ENCODE measurements at regions not wholly inside any gene's neighbourhood (a gene's known extent, or its start where the extent isn't known, plus 50 kb on each side); places are given as distances from the start of the nearest gene placed in this dataset.

DNA sequence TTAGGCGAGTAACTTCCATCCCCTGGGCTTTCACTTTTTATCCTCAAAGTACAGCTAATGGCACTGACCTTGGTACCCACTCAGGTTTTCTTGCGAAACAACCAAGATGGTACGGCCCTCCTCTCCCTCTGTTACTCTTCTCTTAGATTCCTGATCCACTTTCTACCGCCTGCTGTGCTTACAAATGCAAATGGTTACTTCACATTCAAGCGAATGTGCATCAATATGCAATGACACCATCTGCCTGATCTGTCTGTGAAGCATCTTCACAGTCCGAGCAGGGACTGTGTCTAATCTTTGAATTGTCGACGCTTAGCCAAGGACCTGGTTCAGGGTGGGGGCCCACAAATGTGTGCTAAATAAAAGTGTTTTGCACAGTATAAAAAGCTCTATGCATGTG is 112.2 kb downstream of the TRIB2 start:
- DNase-seq, result no peak

DNA sequence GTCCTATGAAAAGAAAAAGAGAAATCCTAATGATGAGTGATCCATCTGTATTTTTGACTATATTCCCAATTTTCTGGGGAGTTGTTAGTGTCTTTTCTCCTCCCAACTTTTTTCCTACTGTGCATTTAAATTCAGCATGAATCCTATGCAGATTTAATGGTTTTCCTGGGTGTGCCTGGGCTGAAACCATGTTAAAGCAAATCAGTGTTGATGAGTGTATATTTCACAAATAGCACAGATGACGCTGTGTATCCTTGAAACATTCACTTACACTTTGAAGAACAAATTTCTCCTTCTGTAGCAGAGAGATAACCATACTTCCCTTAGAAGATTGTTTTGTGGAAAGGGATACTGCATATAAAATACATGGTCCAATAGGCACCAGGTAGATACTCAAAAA is 114.3 kb downstream of the TRIB2 start:
- DNase-seq, result no peak

DNA sequence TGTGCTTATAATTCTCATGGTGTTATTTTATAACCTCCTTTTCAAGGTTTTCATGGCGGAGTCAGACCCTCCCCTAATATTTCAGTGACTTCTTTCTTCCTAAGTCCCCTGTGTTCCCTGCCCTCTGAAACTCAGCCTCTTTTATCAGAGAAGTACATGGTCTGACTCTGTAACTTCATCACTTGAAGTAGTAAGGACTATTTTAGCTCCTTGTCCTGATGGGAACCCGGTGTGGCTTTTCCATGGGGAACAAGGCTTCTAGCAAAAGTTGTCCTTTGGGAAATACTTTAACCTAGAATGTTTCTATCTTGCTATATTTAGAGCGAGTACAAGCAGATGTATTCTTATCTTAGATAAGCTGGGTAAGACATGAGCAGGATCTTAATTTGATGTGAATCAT is 117.5 kb downstream of the TRIB2 start:
- no peak for DNase-seq

DNA sequence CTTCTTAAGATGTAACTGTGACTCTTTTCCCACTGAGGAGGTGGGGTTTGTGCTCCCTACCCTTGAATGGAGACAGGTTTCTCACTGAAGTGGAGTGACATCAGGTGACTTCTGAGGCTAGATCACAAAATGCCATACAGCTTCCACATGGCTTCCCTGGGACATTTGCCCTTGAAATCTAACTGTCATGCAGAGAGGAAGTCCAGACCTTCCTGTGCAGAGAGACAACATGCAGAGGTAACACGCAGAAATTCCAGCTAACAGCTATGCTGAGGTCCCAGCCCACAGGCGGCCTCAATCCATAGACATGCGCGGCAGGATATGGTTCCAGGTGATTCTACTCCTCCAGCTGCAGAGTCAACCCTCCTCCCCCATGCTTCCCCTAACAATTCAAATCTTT is 119.0 kb downstream of the TRIB2 start:
- DNase-seq, result no peak

DNA sequence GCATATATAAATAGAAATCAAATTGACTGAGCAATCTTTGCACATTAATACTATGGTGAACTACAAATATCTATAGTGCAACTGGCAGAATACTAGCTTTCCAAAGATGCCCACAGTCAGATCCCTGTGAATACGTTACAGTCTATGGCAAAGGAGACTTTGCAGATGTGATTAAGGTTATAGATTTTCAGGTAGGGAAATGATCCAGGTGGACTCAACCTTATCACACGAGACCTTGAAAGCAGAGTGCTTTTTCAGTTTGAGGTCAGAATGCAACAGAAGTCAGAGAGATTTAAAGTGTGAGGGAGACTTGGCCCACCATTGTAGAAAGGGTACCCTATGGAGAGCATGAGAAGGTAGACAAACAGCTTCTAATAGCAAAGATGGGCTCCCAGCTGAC is 122.6 kb downstream of the TRIB2 start:
- no peak for DNase-seq

DNA sequence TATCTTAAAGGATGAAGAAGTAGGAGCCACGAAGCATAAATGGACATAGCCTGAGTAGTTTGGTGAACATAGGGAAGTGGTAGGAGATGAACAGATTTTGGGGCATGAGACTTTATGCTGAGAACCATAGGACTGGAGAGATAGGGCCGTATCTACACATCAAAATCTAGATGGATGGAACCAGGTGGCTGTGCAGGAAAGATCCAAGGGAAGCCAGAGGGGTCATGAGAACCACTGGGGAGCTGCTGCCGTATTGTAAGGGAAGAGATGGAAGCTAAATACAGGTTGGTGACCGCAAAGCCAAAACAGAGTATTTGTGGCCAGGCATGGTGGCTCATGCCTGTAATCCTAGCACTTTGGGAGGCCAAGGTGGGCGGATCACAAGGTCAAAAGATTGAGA is 124.3 kb downstream of the TRIB2 start:
- DNase-seq, result no peak

DNA sequence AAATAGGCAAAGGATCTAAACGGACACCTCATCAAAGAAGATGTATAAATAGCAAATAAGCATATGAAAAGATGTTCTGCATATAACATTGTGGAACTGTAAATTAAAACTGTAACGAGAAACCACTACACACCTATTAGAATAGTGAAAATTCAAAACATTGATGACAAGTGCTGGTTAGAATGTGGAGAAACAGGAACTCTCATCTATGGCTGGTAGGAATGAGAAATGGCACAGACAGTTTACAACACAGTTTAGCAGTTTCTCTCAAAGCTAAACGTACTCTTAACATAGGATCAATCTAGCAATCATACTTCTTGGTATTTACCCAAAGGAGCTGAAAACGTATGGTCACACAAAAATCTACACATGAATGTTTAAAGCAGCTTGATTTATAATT is 126.2 kb downstream of the TRIB2 start:
- no peak for DNase-seq

DNA sequence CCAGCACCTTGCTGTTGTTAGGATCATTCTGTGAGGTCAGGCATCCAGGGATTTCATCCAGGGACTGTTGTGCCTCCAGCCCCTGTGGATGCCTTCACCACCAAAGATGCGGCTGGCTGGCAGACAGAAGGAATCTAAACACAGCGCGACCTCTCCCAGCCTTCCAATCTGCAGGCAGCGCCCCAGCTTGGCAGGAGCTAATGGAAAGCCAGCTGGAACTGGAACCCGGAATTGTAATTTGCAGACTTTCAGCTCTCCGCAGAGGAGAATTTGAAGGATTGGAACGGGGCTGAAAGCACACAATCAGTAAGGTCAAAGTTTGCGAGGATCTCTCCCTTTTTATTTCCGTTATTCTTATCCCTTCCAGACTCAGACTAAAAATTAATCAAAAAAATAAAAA is 127.8 kb downstream of the TRIB2 start:
- DNase-seq, result no peak

DNA sequence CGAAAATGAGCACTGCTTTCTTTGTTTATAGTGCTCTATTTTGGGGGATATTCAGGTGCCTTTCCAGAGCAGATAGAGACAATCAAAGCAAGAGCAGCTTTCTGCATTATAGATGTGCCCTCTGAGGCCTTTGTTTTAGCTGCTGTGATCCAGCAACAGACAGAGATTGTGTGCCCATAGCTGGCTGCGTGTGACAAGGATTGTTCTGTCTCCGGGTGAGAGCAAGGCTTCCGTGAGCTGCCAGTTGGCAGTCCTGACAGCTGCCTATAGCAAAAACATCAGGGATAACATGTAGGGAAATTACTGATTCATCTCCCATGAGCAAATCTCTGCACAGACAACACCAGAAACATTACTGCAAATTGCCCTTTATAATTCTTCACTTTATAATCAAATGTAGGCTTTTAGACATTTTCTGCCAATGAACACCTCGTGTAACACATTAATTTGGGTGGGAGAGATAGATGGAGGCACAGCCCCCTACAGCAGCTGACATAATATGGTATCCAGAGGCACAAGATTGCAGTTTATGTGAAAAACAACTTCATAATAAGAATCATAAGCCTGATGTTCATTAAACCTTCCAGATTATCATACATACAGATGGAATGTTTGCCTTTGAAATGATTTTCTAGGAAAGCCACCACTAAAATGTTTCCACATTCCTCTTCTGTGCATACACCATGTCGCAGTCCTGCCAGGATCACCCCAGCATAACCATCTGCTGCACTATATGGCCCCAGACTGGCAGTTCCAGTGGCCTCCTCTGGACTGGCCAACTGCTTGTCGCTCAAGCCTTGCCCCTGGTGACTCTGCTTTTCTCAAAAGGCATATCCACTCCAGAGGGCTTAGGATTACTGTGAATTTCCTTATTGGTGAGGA is 131.2 kb downstream of the TRIB2 start:
- no peak for DNase-seq

DNA sequence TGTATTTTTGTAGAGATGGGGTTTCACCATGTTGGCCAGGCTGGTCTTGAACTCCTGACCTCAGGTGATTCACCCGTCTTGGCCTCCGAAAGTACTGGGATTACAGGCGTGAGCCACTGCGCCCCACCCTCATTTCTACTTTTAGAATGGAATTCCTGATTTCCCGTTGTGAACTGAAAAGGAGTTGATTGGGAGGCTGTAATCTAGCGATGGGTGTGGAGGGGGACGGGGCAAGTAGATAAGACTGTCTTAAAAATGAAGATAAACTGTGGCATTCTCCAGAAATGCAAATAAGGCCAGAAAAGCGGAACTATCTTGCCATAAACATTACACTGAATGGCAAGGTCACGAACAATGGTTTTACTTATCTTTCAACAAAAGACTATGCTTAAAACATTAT is 135.4 kb downstream of the TRIB2 start:
- DNase-seq, result no peak

DNA sequence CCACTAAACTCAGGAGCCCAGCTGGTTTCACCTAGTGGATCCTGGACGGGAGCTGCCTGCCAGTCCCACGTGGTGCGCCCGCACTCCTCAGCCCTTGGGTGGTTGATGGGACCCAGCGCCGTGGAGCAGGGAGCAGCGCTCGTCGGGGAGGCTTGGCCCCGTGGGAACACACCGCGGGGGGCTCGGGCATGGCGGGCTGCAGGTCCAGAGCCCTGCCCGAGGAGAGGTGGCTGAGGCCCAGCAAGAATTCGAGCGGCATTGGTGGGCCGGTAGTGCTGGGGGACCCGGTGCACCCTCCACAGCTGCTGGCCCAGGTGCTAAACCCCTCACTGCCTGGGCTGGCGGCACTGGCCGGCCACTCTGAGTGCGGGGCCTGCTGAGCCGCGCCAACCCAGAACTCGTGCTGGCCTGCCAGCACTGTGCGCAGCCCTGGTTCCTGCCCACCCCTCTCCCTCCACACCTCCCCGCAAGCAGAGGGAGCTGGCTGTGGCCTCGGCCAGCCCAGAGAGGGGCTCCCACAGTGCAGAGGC is 137.3 kb downstream of the TRIB2 start:
- no peak for DNase-seq

DNA sequence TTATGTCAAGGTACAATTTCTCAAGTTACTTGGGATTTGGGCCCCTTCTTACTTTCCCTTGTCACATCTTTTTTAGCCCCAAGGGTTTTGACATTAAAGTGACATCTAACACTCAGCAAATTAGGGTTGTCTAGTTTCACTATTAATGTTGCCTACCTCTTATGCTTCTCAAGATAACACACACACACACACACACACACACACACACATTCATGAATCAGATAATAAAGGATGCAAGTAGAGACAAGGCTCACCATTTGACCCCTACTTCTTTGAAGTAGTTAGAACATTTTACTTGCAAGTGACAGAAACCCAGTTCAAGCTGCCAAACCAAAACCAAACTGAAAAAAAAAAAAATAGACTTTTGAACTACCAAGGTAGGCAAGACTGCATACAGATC is 138.8 kb downstream of the TRIB2 start:
- DNase-seq, result peak; percentile 47

DNA sequence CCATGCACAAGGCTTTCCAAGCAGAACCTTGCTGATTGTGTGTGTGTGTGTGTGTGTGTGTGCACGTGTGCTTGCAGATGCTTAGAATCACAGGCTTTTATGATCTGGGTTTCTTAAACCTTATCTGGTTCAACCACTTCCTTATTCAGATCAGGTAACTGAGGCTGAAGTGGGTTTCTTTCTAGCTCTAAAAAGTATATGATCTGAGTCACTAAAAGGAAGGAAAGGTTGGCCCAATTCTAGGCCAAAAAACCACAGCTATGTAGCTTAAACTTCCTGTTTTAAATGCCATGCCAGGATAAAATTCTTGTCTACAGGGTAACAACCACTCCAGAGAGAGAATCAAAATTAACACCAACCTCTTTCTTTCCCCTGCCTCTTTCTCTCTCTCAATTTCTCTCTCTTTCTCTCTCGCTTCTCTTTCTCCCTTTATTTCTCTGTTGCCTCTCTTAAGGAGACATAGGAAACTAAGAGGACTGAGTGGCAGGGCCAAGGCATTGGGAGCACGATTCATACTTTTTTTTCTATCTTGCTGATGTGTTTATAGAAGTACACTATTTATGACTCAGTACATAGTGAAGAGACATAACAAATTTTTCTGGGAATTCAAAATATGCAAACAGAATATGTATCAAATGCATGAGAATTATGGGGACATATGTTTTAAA is 140.3 kb downstream of the TRIB2 start:
- DNase-seq, result peak; percentile 68

DNA sequence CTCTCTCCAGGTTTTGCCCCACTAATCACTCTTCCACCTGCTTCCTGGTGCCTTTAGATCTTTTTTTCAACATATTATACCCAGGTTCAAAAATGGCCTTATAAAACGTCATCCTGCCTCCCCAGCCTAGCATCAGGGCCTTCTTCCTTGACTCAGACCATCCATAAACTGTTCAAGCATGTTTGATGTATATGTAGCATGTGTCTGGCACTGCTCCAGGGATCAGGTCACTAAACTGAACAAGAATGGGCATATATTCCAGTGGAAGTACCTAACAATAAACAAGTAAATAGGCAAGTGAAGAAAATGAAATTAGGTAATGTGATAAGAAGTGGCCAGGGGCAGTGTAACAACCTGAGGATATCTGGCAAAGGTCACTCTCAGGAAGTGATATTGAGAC is 141.2 kb downstream of the TRIB2 start:
- DNase-seq, result no peak

DNA sequence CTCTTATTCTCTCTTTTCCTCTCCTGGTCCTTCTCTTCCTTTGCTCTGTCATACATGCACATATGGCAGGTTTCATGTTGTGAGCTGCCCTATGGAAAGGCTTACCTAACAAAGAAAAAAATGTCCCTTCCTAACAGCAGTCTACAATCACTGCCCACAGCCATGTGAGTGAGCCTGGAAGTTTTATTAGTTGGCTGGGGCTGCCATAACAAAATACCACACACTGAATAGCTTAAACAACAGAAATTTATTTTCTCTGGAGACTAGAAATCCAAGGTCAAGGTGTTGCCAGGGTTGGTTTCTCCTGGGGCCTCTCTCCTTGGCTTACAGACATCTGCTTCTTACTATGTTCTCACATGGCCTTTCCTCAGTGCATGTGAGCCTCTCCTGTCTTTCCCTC is 142.1 kb downstream of the TRIB2 start:
- DNase-seq, result no peak

DNA sequence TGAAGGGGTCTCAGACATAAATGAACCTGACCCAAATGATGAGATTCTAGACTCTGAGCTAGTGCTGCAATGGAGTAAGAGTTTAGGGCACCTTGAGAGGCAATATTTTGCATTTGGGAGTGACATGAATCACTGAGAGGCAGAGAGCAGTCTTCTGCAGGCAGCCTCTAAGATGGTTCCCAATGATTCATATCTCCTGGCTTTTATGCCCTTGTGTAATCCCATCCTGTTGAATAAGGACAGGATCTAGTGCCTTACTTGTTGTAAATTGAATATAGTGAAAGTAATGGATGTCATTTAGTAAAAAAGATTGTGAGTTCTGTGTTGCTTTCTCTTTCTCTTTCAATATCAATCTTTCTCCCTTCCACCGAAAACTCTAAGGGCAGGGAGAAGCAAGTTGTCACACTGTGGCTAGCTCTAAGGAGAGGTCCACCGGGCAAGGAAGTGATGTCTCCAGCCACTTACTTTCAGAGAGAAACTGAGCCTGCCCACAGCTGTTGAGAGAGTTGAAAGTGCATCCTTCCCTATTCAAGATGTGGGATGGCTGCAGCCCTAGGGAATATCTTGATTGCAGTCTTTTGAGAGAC is 144.7 kb downstream of the TRIB2 start:
- peak; percentile 19 for DNase-seq

DNA sequence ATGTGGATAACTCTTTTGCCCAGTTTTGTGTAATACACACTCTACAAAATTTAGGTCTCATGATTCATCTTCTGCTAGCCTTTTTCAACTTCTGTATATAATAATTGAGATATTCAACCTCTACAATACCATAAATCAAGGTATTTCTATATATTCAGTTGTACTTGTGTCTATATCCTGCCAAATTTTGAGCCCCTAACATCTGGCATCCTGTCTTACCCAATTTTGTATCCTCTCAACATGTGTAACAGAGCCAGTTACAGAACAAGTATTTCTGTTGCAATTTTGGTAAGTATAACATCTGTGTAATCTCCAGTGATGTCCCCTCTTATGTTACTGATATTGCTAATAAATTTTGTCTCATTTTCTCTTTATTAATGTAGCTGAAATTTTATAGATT is 145.8 kb downstream of the TRIB2 start:
- DNase-seq, result no peak

DNA sequence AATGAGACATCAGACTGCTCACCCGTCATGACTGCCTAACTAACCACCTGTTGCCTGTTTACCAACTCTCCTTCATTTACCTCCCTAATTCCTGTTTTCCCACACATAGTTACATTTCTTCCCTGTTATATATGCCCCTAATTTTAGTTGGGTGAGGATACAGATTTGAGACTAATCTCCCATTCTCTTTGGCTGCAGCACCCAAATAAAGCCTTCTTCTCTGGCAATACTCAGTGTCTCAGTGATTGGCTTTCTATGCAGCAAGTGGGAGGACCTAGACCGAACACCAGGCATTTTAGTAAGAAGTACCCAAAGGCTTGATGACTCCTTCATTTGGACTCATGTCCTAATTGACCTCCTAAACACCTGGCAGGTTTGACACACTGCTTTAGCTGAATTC is 147.2 kb downstream of the TRIB2 start:
- DNase-seq, result no peak

DNA sequence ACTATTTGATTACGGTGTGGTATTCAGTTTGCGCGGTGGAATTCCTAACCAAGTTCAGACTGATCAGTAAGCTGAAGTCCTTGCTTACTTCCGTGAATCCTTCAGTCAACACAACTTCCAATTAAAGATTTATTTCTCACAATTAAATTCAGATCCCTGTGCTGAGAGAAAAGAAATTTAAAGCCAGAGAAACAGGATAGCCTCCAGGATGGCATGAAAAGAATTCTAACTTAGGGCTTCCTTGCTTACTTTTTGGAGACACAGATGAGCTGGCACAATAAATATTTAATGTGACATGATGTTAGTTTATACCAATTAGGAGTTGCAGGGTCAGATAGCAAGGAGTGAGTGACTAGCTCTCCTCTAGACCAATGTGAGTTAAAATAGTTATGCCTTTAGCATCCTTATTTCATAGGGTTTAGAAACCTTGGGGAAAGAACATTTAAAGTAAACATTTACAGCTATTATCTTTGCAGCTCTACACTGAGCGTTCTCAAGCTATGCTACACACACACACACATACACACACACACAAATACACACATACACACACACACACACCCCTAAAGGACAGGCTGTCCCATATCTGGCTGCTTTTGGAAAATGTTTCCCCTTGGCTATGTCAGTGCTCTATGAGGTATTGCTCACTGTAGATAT is 151.0 kb downstream of the TRIB2 start:
- DNase-seq, result no peak

DNA sequence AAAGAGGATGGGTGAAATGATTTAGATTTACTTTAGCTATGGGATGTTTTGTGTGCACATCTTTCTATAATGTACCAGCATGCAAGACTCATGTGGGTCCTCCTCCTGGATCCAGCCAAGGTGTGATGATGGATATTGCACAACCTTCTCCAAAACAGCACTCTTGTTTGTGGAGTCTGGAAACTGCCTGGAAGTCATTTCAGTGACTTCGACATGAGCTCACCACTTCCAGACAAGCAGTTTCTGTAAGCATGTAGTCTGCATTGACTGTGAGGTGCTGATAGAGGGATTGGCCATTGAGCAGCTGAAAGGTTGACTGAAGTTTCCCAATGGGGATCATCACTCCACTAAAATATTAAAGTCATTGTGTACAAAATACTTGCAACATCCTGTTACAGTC is 154.0 kb downstream of the TRIB2 start:
- DNase-seq, result no peak

DNA sequence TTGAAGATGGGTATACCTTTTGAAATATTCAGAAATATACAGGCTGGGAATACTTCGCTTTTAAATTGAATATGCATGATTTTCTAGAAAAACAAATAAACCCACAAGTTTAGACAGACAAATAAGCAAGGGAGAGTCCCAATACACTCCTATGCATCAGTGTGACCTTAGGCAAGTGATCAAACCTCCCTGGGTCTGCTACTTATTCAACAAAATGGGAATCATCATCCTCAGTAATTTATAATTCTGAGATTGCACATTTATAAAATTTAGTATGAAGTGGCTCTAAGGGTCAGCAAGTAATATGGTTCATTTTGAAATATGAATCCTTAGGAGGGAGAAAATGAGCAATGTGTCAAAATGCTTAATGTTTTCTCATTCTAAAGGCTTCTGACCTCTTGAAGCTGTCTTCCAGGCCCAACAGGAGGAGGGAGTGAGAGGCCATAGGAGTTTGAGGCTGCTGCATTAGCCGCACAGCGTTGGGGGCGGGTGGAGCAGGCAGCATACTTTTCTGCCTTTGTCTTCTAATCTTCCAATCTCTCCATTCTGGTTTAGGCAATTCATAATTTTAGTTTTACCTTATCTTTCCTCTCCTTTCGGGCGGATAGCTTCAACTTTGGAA is 155.1 kb downstream of the TRIB2 start:
- DNase-seq, result no peak

DNA sequence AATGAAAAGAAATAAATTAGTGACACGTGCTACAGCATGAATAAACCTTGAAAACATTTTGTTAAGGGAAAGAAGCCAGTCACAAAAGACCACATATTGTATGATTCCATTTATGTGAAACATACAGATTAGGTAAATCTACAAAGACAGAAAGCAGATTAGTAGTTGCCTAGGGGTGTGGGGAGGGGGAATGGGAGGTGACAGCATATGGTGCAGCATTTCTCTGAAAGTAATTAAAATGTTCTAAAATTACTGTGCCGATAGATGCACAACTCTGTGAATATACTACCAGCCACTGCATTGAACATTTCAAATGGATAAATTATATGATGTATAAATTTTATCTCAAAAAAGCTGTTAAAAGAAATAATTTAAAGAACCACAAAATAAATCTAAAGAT is 161.0 kb downstream of the TRIB2 start:
- no peak for DNase-seq

DNA sequence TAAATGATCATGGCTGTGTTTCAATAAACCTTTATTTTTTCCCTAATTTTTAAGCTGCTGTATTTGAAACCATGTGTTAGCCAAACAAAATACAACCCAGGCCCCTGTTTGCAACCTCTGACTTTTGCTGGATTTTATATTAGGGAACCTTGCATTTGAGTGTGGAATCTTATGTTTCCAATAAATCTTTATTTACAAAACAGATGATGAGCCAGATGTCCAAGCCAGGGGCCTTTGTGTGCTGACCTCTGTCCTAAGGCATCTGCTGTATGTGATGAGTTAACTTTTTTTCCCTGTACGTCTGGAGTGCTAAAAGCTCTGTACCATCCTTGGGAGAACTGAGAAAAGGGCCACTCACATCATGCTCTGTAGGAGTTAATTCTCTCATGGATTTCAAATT is 162.9 kb downstream of the TRIB2 start:
- DNase-seq, result no peak
